ENCODE measurements at regions not wholly inside any gene's neighbourhood (a gene's known extent, or its start where the extent isn't known, plus 50 kb on each side); places are given as distances from the start of the nearest gene placed in this dataset.
"Not testable (repeated sequence)": the region's sequence is repeated elsewhere in the genome, so short reads cannot be mapped to it uniquely, and the experiment has no call there.

- FAIRE-seq = no peak
- no peak for TF ChIP-seq POLR2A (IDR thresholded peaks at IDR 0.05; ENCODE audit: low read depth, low read length)
- DNase-seq (ENCODE audit: insufficient read length, low spot score) = no peak
Observed at GRCh38 chr3:72529081-72529480, 319.2 kb downstream of the SHQ1 start.

GRCh38 chr3:72523429-72524151 lies 324.7 kb downstream of the SHQ1 start:
- TF ChIP-seq POLR2A (IDR thresholded peaks at IDR 0.05; ENCODE audit: low read depth, low read length) = no peak
- FAIRE-seq (no peak), DNase-seq (ENCODE audit: insufficient read length, low spot score) (no peak)

GRCh38 chr3:72520690-72521308 lies 327.4 kb downstream of the SHQ1 start:
- DNase-seq (ENCODE audit: insufficient read length, low spot score) = no peak
- TF ChIP-seq POLR2A (IDR thresholded peaks at IDR 0.05; ENCODE audit: low read depth, low read length) = no peak
- no peak for FAIRE-seq

- DNase-seq (ENCODE audit: insufficient read length, low spot score) (no peak), FAIRE-seq (no peak)
- TF ChIP-seq POLR2A (IDR thresholded peaks at IDR 0.05; ENCODE audit: low read depth, low read length) = no peak
Observed at GRCh38 chr3:72519946-72520604, 328.2 kb downstream of the SHQ1 start.

- DNase-seq (ENCODE audit: insufficient read length, low spot score) (no peak), FAIRE-seq (no peak)
- TF ChIP-seq POLR2A (IDR thresholded peaks at IDR 0.05; ENCODE audit: low read depth, low read length) = no peak
Observed at GRCh38 chr3:72517921-72518424, 330.3 kb downstream of the SHQ1 start.

GRCh38 chr3:72517336-72517735 lies 330.9 kb downstream of the SHQ1 start:
- no peak for DNase-seq (ENCODE audit: insufficient read length, low spot score)
- no peak for FAIRE-seq
- TF ChIP-seq POLR2A (IDR thresholded peaks at IDR 0.05; ENCODE audit: low read depth, low read length) = no peak

- no peak for TF ChIP-seq POLR2A (IDR thresholded peaks at IDR 0.05; ENCODE audit: low read depth, low read length)
- FAIRE-seq = no peak
Observed at GRCh38 chr3:72516361-72516760, 331.9 kb downstream of the SHQ1 start.

GRCh38 chr3:72515941-72516340 lies 332.3 kb downstream of the SHQ1 start:
- DNase-seq (ENCODE audit: insufficient read length, low spot score) (no peak), FAIRE-seq (no peak)
- no peak for TF ChIP-seq POLR2A (IDR thresholded peaks at IDR 0.05; ENCODE audit: low read depth, low read length)

More at GRCh38 chr3:72516361-72516760, 331.9 kb downstream of the SHQ1 start:
- no peak for DNase-seq (ENCODE audit: insufficient read length, low spot score)

GRCh38 chr3:72515281-72515680 lies 333.0 kb downstream of the SHQ1 start:
- DNase-seq (ENCODE audit: insufficient read length, low spot score) = no peak
- no peak for FAIRE-seq

GRCh38 chr3:72510247-72510646 lies 338.0 kb downstream of the SHQ1 start:
- no peak for FAIRE-seq

More at GRCh38 chr3:72515281-72515680, 333.0 kb downstream of the SHQ1 start:
- no peak for TF ChIP-seq POLR2A (IDR thresholded peaks at IDR 0.05; ENCODE audit: low read depth, low read length)

GRCh38 chr3:72505539-72506405 lies 342.5 kb downstream of the SHQ1 start:
- TF ChIP-seq POLR2A (IDR thresholded peaks at IDR 0.05; ENCODE audit: low read depth, low read length) = no peak
- no peak for FAIRE-seq
- DNase-seq (ENCODE audit: insufficient read length, low spot score) = no peak

More at GRCh38 chr3:72510247-72510646, 338.0 kb downstream of the SHQ1 start:
- no peak for TF ChIP-seq POLR2A (IDR thresholded peaks at IDR 0.05; ENCODE audit: low read depth, low read length)
- no peak for DNase-seq (ENCODE audit: insufficient read length, low spot score)

- not testable (repeated sequence) for FAIRE-seq; DNase-seq (ENCODE audit: insufficient read length, low spot score)
Observed at GRCh38 chr3:72497501-72497900, 350.7 kb downstream of the SHQ1 start.

GRCh38 chr3:72496051-72496670 lies 352.1 kb downstream of the SHQ1 start:
- FAIRE-seq (no peak), DNase-seq (ENCODE audit: insufficient read length, low spot score) (no peak)
- no peak for TF ChIP-seq POLR2A (IDR thresholded peaks at IDR 0.05; ENCODE audit: low read depth, low read length)

Measured in H54 (cell line).